Glomerular visceral epithelial cell (primary cell): ENCODE measurements at regions not wholly inside any gene's neighbourhood (a gene's known extent, or its start where the extent isn't known, plus 50 kb on each side); places are given as distances from the start of the nearest gene placed in this dataset.

Experiments
- DNase-seq: peaks from one replicate; pipeline ENCODE4 v3.0.0-alpha.2; 2016; ENCODE audit errors: extremely low spot score

DNA sequence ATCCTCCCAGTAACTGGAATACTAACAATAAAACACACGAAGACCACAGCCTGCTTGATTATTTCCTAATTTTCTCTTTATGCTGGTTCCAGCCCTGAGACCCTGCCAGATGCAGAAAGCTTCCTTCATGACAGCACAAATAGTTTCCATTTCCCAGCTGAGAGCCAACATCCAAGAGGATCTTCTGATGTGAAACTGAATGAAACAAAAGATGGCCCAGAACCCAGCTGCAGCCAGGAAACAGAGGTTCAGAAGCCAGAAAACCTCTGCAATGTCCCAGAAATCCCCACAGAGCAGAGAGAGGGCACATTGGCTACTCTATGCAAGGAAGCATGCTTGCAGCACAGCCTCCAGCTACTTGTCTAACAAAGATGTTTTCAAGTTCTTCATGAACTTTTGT, 61.8 kb upstream of the PLEKHG1 start:
- no peak for DNase-seq

DNA sequence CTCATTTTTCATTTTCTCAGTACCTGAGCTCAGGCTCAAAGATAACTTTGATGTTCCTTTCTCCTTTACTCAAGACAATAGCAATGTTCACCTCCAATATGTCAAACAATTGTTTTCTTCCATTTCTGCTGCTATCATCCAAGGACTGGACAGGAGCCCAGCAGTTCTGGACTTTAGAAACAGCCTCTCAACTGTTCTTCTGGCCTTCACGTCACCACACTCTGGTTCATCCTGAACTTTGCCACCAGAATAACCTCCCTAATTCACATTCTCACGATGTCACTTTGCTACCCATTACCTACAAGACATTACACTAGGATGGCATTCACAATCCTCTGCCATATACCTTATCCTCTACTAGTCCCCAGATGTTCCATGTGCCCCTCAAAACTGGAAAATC, 60.6 kb upstream of the PLEKHG1 start:
- no peak for DNase-seq

DNA sequence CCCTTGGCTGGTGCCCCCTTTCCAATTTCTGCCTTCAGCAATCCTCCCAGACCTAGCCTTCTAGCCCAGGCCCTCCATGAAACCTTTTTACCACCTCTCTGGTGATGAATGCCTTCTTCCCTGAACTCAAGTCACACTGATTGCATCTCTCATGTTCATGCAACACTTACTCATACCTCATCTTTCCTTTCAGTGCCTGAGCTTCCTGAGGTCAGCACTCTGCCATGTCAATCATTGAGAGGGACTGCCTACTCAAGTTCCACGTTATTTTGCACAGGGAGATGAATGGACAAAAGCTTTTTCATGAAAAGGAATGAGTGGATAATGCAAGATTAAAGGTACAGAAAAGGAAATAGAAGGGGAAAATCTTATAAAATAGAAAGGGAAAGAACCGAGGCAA, 60.1 kb upstream of the PLEKHG1 start:
- DNase-seq: no peak

DNA sequence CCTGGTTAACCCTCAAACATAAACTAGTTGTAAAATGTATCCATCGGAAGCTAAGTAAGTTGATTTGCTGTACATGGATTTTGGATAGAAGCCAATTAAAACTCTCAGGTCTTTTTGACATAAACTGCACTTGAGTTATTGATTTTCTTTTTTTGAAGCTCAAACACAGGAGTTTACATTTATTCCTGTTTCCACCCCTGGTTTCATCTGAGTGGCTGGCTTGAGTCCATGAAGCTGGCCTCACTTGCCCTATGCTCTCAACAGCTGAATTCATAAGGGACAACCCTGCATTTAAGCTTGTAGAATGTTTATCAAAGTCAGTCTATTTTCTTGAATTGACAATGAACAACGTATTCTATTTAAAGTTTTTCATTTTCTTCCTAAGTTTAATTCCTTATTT, 58.1 kb upstream of the PLEKHG1 start:
- DNase-seq: no peak

DNA sequence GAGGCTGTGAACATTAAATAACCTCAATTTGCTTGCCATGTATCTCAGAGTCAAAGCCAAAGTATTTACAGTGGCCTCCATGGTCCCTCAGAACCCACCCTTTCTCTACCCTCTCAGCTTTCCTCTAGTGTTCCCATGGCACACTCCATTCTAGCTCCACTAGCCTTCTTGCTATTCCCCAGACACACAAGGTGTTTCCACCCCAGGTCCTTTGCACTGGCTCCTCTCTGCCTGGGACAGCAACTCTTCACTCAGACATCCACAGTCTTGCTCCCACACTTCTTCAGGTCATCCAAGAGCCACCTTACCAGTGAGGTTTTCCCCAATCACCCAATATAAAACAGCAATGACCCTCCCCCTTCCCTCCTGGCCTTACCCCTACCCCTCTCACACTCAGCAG, 56.5 kb upstream of the PLEKHG1 start:
- DNase-seq: no peak

DNA sequence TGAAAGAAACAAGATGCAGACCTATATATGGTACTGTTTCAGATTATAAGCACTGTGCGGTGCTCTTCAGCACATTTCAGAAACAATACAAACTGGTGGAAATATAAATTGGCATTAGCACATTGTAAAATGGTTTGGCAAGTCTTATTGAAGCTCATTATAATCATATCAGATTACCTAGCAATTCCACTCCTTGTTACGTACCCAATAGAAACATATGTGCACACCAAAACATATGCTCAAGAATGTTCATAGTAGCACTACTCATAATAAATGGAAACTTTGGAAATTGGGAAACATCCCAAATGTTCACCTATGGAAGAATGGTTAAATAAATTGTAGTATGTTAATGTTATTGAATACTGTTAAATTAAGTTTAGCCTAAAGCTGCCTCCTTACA, 54.9 kb upstream of the PLEKHG1 start:
- DNase-seq: no peak

DNA sequence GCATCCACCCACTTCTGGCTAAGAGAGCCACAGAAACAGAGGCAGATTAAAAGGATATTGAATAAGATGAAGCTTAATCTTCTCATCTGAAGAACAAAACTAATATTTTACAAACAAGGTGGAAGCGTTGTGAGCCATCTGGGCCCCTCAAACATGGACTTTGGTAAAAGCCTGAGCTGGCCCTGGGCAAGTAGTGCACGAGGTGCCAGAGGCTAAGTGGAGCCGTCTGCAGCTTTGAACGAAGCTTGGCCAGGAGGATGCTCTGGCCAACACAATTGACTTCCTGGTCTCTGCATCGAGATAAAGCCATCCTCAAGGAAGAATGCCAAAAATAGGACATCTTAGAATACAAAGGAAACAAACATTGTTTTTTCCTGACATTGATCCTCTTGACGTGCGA, 53.2 kb upstream of the PLEKHG1 start:
- DNase-seq: no peak

DNA sequence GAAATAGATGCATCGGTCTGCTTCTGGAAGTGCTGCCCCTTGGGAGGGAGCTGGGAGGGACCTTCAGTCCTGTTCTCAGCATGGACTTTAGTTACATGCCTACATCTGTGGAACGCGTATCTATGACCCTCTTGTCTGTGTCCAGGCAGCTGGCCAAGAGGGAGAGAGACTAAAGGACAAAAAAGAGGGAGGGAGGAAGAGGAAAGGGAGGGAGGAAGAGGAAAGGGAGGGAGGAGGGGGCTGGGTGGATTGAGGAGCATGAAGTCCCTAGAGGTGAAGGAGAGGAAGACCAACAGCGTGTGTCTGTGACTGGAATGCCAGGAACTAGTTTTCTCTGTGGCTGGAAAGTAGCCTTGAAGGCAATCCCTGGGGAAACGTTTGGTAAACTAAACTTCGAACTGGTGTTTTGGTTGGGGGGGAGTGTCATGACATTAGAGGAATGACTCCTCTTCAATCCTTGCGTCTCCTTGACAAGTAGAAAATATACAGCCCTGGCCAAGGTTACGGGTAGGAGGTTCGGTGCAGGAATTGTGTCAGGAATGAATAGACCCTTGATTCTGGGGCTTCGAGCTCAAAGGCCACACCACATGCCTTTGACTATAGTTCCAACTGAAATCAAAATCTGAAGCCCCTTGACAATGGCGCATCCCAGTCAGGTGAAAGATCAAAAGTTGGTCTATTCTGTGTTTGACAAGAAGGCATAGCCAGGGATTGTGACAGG, 52.0 kb upstream of the PLEKHG1 start:
- DNase-seq: no peak

DNA sequence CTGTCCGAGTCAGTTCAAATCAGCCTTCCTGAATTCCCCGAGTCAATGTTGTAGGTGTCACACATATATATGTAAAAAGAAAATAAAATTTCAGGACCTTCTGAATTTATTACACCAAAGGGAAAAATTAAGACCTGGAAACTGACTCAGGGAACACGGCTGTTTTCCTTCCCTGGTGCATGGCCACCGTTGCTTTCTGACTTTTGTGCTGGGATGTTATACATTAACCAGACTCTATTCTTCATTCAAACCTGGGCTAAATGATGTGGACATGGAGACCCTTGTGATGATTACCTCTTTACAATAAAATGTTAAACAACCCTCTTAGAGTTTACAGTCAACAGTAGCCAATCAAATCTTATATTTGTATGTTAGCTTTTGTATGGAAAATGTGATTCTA, 51.4 kb upstream of the PLEKHG1 start:
- DNase-seq: no peak

DNA sequence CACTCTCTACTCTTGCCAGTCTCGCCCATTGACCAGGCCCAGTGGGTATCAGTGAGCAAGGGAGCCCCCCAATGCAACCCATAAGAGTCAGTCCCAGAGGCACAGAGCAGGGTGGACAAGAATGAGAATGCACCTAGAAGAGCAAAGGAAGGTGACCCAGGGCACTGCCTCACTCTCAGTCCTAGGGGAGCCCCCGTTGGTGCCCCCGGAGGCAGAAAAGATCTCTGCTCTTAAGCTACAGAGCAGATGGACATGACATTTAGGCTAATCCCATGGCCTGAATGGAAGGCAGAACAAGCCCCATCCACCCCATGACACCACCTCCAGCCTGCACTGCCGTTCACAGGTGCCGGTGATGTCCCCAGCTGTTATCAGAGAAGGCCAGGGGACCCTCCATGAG, 50.7 kb upstream of the PLEKHG1 start:
- no peak for DNase-seq

DNA sequence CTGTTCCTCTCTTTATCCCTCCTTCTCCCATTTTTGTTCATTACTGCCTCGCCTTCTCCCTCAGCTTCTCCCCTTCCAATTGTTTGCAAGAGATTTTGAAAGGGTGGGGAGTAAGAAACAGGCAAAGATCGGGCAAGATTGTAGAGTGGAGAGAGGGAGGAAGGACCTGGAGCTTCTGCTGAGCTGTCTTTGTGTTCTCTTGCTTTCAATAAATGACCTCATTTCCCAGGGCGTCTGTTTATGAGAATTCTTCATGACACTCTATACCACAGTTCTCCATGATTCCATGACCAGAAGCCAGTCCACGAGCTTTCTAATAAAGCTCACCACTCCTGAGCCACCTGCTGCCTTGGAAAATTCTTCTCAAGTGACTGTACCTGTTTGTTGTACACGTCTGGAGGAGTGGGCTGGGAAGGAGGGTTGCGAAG, 50.0 kb upstream of the PLEKHG1 start:
- DNase-seq: no peak
